Renal cortical epithelial cell (primary cell): ENCODE measurements at regions not wholly inside any gene's neighbourhood (a gene's known extent, or its start where the extent isn't known, plus 50 kb on each side); places are given as distances from the start of the nearest gene placed in this dataset.

Source experiments
- DNase-seq: peaks from one replicate; pipeline ENCODE4 v3.0.0-alpha.2; 2011; ENCODE audit warnings: low read depth

DNA sequence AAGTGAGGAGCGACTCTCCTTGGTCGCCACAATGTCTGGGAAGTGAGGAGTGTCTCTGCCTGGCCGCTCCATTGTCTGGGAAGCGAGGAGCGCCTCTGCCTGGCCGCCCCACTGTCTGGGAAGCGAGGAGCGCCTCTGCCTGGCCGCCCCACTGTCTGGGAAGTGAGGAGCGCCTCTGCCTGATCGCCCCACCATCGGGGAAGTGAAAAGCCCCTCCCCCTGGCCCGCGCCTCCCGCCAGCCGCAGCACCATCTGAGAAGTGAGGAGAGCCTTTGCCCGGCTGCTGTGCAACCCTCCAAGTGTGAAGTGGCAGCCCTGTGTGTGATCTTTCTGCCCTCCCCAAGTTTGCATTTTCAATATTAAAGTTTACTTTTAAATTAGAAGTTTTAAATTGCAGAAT lies 95.0 kb upstream of the PPP2R5A start:
- DNase-seq, result no peak

DNA sequence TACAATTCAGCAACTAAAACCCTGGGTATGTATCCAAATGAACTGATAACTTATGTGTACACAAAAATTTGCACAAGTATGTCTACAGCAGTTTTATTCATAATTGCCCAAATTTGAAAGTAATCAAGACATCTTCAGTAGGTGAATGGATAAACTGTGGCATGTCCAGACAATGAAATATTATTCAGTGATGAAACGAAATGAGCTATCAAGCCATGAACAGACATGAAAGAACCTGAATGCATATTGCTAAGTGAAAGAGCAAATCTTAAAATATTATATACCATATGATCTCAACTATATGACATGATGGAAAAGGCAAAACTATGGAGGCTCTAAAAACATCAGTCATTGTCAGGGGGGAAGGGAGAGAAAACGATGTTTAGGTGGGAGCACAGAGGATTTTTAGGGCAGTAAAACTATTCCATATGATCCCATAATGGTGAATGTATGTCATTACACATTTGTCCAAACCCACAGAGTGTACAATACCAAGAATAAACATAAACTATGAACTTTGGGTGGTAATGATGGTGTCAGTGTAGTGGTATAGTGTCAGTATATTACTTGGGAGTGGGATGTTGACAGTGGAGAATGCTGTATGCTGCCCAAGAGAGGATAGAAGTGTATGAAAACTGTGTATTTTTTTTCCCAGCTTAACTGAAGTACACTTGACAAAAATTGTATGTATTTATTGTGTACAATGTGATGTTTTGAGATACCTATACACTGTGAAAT lies 92.8 kb upstream of the PPP2R5A start:
- DNase-seq, result no peak

GRCh38 chr1:212196355-212196754 lies 88.9 kb upstream of the PPP2R5A start:
- no peak for DNase-seq

GRCh38 chr1:212201461-212201860 lies 83.7 kb upstream of the PPP2R5A start:
- no peak for DNase-seq

DNA sequence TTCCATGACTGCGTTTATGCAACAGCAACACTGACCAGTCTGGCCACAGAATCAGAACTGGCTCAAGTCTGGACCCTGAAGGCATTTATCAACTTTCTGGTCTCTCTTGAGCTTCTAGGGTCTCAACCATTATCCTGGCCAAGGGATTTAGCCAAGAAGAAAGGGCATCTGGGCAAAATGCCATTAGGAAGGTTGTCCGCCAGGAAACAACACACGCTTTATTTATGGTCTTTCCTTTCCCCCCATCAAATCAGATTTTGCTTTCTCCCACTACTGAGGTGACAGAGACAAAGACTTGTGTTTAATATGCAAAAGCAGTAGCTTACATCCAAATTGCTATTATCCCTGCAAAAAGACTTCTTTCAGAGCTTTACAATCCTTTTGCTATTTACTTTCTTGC lies 81.6 kb upstream of the PPP2R5A start:
- no peak for DNase-seq

DNA sequence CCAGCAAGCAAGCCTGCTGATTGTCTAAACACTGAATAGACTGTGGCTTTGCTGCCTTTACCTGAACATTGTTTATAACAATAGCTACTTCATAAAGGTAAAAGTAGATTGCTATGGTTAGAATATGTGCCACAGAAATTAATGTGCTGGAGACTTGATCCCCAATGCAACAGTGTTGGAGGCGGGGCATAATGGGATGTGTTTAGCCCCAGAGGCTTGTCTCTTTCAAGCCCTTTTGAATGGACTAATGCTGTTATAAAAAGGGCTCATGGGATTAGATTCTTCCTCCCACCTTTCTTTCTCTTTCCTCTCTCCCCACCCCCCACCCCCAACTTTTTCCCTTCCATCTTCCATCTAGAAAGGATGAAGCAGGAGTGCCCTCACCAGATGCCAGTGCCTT lies 80.2 kb upstream of the PPP2R5A start:
- no peak for DNase-seq

GRCh38 chr1:212205843-212206242 lies 79.4 kb upstream of the PPP2R5A start:
- no peak for DNase-seq

GRCh38 chr1:212207118-212207517 lies 78.1 kb upstream of the PPP2R5A start:
- no peak for DNase-seq

GRCh38 chr1:212207822-212208520 lies 77.2 kb upstream of the PPP2R5A start:
- no peak for DNase-seq

DNA sequence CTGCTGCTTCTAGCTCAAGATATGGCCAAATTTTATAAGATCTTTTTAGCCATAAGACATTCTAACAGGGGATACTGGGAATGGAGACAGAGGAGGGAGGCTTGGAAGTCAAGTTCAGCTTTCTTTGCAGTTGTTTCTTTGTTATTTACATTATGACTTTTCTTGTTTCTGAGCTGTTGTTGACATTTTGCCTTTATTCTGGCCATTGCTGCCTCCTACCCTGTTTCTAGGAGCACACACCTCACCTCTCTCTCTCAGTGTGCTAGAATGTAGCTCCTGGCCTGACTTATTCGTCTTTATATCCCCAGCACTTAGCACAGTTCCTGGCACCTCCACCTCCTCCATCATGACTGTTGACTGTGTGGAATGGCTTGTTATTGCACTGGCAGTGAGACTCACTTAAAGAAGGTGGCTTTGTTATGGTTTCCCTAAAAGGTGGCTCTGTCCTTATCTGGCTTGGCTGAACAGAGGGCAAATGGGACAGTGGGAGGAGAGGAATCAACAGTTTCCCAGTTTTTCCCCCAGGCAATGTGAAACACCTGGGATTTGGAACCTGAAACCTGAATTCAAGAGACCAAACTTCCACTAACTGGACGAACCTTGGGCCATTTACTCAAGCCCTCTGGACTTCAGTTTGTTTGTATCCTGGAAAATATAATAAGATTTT lies 76.1 kb upstream of the PPP2R5A start:
- no peak for DNase-seq

DNA sequence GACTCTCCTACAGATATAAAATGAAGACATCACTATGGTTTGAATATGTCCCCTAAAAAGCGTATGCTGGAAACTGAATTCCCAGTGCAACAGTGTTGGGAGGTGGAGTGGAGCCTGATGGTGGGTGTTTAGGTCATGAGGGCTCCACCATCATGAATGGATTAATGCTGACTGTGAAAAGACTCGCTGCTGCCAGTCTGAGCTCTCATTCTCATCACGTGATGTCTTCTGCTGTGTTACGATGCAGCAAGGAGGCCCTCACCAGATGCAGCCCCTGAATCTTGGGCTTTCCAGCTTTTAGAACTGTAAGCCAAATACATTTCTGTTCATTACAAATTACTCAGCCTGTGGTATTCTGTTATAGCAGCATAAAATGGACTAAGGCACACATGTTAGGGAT lies 73.8 kb upstream of the PPP2R5A start:
- DNase-seq, result no peak

DNA sequence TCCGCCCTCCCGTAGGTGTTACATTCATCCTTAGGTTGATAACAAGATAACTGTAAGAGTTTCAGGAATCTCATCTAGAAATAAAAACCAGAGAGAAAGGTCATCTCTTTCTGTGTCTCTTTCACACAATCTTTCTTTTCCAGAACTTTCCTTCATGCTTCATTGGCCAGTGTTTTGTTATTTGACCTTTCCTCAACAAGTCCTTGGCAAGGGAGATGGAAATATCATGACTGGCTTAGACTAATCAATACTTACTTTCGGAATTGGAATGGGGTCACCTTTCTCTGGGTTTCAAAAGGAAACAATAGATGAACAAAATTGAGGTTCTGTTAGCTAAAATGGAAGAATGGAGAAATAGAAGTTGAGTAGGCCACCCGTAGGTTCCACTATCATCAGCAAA lies 72.9 kb upstream of the PPP2R5A start:
- no peak for DNase-seq

GRCh38 chr1:212212906-212213305 lies 72.3 kb upstream of the PPP2R5A start:
- DNase-seq, result no peak

DNA sequence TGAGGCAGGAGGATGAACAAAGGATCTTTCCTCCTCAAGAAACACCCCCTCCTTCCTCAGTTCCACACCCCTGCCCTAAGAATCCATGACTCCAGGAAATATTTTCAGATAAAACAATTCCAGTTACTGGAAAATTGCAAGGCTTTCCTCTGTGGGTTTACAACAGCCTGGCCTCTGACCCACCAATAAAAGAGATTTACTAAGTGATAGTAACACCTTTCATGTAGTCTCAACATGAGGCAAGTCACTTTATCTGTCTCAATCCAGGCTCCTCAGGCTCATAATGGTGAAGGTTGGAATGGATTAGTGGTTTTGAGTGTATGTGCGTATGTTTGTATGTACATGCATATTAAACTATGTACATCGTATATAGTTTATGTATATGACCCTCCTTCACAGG lies 71.4 kb upstream of the PPP2R5A start:
- DNase-seq, result peak; percentile 42

DNA sequence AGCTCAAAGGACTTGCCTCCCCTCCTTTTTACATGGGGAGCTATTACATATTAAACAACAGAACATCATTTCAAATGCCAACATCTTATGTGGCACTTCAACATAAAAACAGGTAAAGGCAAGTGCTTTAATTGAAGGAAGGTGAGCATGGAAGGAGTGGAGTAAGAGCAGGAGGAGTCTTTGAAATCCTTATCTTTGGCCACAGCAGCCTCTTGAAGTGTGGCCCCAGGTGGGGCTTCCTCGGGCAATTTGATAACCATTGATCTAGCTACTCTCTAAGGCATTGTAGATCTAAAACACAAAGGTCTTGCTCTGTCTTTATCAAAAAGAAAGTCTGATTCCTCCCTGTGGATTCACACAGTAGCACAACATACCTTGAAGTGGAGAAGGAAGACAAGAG lies 70.9 kb upstream of the PPP2R5A start:
- DNase-seq, result no peak

GRCh38 chr1:212215910-212216309 lies 69.3 kb upstream of the PPP2R5A start:
- DNase-seq, result no peak

- DNase-seq, result no peak
Measured at GRCh38 chr1:212217633-212218032, 67.6 kb upstream of the PPP2R5A start.

DNA sequence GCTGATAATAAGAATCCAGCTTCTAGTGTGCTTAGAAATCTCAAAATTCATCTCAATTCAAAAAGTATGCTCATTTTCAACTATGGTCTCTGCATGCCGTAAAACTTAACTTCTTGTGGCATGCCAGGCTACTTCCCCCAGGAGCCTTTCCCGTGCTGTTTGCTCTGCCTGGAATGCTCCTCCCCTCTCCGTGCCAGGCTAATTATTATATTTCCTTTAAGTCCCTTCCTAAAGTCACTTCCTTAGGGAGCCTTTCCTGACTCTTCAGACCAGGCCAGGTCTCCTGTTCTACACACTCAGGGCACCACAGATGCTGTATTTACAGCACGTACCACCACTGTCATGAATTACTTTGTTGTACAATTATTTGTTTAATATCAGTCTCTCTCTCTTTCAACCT lies 67.1 kb upstream of the PPP2R5A start:
- DNase-seq, result no peak

DNA sequence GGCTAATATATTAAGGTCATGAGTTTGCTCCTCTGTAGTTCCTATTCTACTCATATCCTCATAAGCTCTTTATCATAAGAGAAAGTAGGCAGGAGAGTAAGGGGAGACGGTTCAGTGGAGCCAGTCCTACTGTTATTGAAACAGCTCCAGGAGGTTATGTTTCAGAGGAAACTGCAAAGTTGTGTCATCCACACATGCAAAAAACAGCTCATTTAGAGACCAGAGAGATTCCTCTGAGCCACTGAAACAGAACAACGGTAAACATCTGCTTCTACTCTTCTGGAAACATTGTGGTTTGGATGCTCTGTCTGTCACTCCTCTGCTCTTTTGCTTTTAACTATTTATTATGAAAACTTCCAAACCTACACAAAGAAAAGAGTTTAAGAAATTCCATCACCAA lies 66.3 kb upstream of the PPP2R5A start:
- peak; percentile 98 for DNase-seq

GRCh38 chr1:212219679-212220463 lies 65.3 kb upstream of the PPP2R5A start:
- DNase-seq, result peak; percentile 92

- DNase-seq, result no peak
Measured at GRCh38 chr1:212221801-212222200, 63.4 kb upstream of the PPP2R5A start.

DNA sequence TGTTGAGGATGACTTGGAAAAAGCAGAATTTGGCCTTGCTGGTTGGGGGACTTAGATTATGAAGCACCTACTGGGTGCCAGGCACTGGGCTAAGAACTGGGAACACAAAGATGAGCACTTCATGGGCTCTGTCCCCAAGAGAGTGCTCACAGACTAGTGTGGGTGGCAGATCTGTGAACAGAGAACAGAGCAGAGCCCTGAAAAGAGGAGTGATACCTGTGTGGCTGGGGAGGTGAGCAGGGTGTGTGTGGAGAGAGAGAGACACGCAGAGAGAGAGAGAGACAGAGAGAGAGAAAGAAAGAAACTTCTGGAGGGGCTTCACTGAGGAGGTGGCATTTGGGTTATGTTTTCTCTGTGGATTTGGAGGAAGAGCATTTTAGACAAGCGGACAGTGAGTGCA lies 61.1 kb upstream of the PPP2R5A start:
- no peak for DNase-seq
